CD14-positive monocyte (primary cell): ENCODE measurements at regions not wholly inside any gene's neighbourhood (a gene's known extent, or its start where the extent isn't known, plus 50 kb on each side); places are given as distances from the start of the nearest gene placed in this dataset.

Experiments
- DNase-seq, 3 donors: peaks; one replicate each; pipeline ENCODE4 v3.0.0-alpha.2; 2011 to 2022
- H2AFZ ChIP-seq: 2 replicates; pipeline ENCODE4 v1.6.0; 2012; ENCODE audit warnings: mild to moderate bottlenecking, low read depth, low read length, inconsistent platforms; ENCODE audit not compliant: insufficient read depth, poor library complexity, severe bottlenecking
- H3K27ac ChIP-seq, 2 donors: 1 replicate in 1 of 2; 2 replicates in 1 of 2; pipeline ENCODE4 v1.5.1; 2012 to 2013; ENCODE audit warnings: low read length in 2 of 2, control low read depth in 1 of 2, inconsistent platforms in 1 of 2, low read depth in 1 of 2, mild to moderate bottlenecking in 1 of 2
- H3K27me3 ChIP-seq, 2 donors: one replicate each; pipeline versions ENCODE4 v1.6.0 to v1.6.1; 2011 to 2013; ENCODE audit warnings: low read length in 2 of 2; ENCODE audit not compliant: control insufficient read depth in 2 of 2, insufficient read depth in 2 of 2
- H3K36me3 ChIP-seq, 2 donors: replicated peaks in 1 of 2; 1 replicate in 1 of 2; 2 replicates in 1 of 2; pipeline versions ENCODE4 v1.5.1 to v1.6.1; 2012 to 2013; ENCODE audit warnings: low read length in 2 of 2, control low read depth in 1 of 2, inconsistent platforms in 1 of 2, mild to moderate bottlenecking in 1 of 2; ENCODE audit not compliant: insufficient read depth in 2 of 2, control insufficient read depth in 1 of 2
- H3K4me1 ChIP-seq, 2 donors: 1 replicate in 1 of 2; 2 replicates in 1 of 2; pipeline versions ENCODE4 v1.5.1 to v1.6.1; 2012 to 2013; ENCODE audit warnings: low read length in 2 of 2, control low read depth in 1 of 2, inconsistent platforms in 1 of 2, mild to moderate bottlenecking in 1 of 2, moderate library complexity in 1 of 2; ENCODE audit not compliant: insufficient read depth in 2 of 2, control insufficient read depth in 1 of 2
- H3K4me2 ChIP-seq: replicated peaks from 2 replicates; pipeline ENCODE3; 2012; ENCODE audit warnings: low read length, moderate library complexity, mild to moderate bottlenecking; ENCODE audit not compliant: poor library complexity, severe bottlenecking; ENCODE audit errors: extremely low read depth
- H3K4me3 ChIP-seq, 3 experiments: fragments of 200-600 bp in 1 of 3; sonication (generic) in 1 of 3; replicated peaks in 1 of 3; 1 replicate in 2 of 3; 2 replicates in 1 of 3; pipeline ENCODE4 v1.5.1; 2011 to 2013; ENCODE audit warnings: low read length in 3 of 3, mild to moderate bottlenecking in 3 of 3, control low read depth in 2 of 3, low read depth in 2 of 3, inconsistent platforms in 1 of 3, moderate library complexity in 1 of 3
- H3K79me2 ChIP-seq: 2 replicates; pipeline ENCODE4 v1.6.0; 2012; ENCODE audit warnings: mild to moderate bottlenecking, control low read depth, inconsistent platforms, low read length, moderate library complexity; ENCODE audit not compliant: insufficient read depth
- H3K9ac ChIP-seq: 2 replicates; pipeline ENCODE4 v1.6.0; 2017; ENCODE audit warnings: low read length, mild to moderate bottlenecking; ENCODE audit not compliant: insufficient read depth, poor library complexity, severe bottlenecking
- H3K9me3 ChIP-seq, 2 donors: replicated peaks in 1 of 2; 1 replicate in 1 of 2; 2 replicates in 1 of 2; pipeline versions ENCODE4 v1.5.1 to v1.6.1; 2012 to 2013; ENCODE audit warnings: low read length in 2 of 2, control low read depth in 1 of 2; ENCODE audit not compliant: control insufficient read depth in 1 of 2, insufficient read depth in 1 of 2
- H4K20me1 ChIP-seq: 2 replicates; pipeline ENCODE4 v1.6.0; 2012; ENCODE audit warnings: mild to moderate bottlenecking, low read length, control low read depth, moderate library complexity; ENCODE audit not compliant: insufficient read depth
- H3K27ac Mint-ChIP-seq, 7 donors: one replicate each; pipeline ENCODE4 v1.8.0; 2020; ENCODE audit warnings: mild to moderate bottlenecking in 7 of 7, mixed read lengths in 7 of 7, moderate library complexity in 6 of 7, inconsistent platforms in 2 of 7
- H3K27me3 Mint-ChIP-seq, 3 donors: one replicate each; pipeline ENCODE4 v1.8.0; 2021 to 2022; ENCODE audit warnings: low read depth in 3 of 3, mild to moderate bottlenecking in 3 of 3, mixed read lengths in 3 of 3, moderate library complexity in 3 of 3, inconsistent platforms in 1 of 3
- H3K36me3 Mint-ChIP-seq, 2 donors: one replicate each; pipeline ENCODE4 v1.8.0; 2020; ENCODE audit warnings: mixed read lengths in 2 of 2, inconsistent platforms in 1 of 2, mild to moderate bottlenecking in 1 of 2
- H3K4me1 Mint-ChIP-seq: one replicate; pipeline ENCODE4 v1.8.0; 2020; ENCODE audit warnings: mild to moderate bottlenecking, mixed read lengths
- H3K4me3 Mint-ChIP-seq, 2 donors: one replicate each; pipeline ENCODE4 v1.8.0; 2020; ENCODE audit warnings: mild to moderate bottlenecking in 2 of 2, mixed read lengths in 2 of 2, moderate library complexity in 1 of 2
- H3K9me3 Mint-ChIP-seq, 7 donors: one replicate each; pipeline ENCODE4 v1.8.0; 2020 to 2022; ENCODE audit warnings: mixed read lengths in 7 of 7, mild to moderate bottlenecking in 6 of 7, moderate library complexity in 6 of 7, inconsistent platforms in 2 of 7
- CTCF ChIP-seq: fragments of 200-600 bp; IDR thresholded peaks from one replicate; pipeline ENCODE4 v1.8.0; 2022; ENCODE audit warnings: antibody characterized with exemption, mild to moderate bottlenecking
- WGBS: methylation state at CpG from one replicate; pipeline ENCODE4 v1.1.5; 2013; ENCODE audit warnings: missing lambda C conversion rate; ENCODE audit not compliant: insufficient coverage; 5-methylcytosine and 5-hydroxymethylcytosine counted together
- intact Hi-C, 2 donors: fragments of 100-400 bp; cut with micrococcal nuclease; formaldehyde crosslinking; loops; one replicate each; pipeline versions ENCODE4 v1.15.0 to v1.15.1; 2023

- Histone ChIP-seq H3K4me1 (no peaks in the 10 kb centered on the region), H3K9me3 (no peaks in the 10 kb centered on the region), H3K4me3 (no peak overlapping the region), H2AFZ (no peak overlapping the region), H3K27me3 (no peaks in the 10 kb centered on the region), H3K27ac (no peak overlapping the region), H3K9ac (no peak overlapping the region), H3K4me2 (no peak overlapping the region), H3K36me3 (no peaks in the 10 kb centered on the region), H4K20me1 (no peaks in the 10 kb centered on the region), H3K79me2 (no peaks in the 10 kb centered on the region)
- TF ChIP-seq CTCF = no peak
- H3K36me3 Mint-ChIP-seq = no peaks in the 10 kb centered on the region
- H3K27me3 Mint-ChIP-seq = peaks cover 0 to 4% (median 2%) of the 10 kb centered on the region in 3 donors
- no peak overlapping the region for H3K27ac Mint-ChIP-seq
- H3K4me3 Mint-ChIP-seq = no peak overlapping the region
- intact Hi-C loops = no loop called here
- H3K9me3 Mint-ChIP-seq = peaks cover 0 to 7% (median 2%) of the 10 kb centered on the region in 7 donors
- H3K4me1 Mint-ChIP-seq = no peaks in the 10 kb centered on the region
- no peak for DNase-seq
- 67% methylated on average over 1 of the region's 4 CpGs for WGBS
Observed at GRCh38 chrX:42420426-42420825, 357.5 kb downstream of the PPP1R2C start.

GRCh38 chrX:42415636-42416035 lies 362.3 kb downstream of the PPP1R2C start:
- no peak overlapping the region for H3K4me3 Mint-ChIP-seq
- 100% methylated on average over 1 of the region's 2 CpGs for WGBS
- no peak for DNase-seq
- H4K20me1 ChIP-seq = no peaks in the 10 kb centered on the region
- H3K27me3 ChIP-seq = no peaks in the 10 kb centered on the region
- TF ChIP-seq CTCF = no peak
- H3K27ac ChIP-seq = no peak overlapping the region
- no peaks in the 10 kb centered on the region for H3K79me2 ChIP-seq
- H3K27me3 Mint-ChIP-seq = peaks cover 0 to 2% (median 0%) of the 10 kb centered on the region in 3 donors
- H3K4me1 ChIP-seq = no peaks in the 10 kb centered on the region
- no peaks in the 10 kb centered on the region for H3K36me3 Mint-ChIP-seq
- H3K27ac Mint-ChIP-seq = no peak overlapping the region
- H3K9me3 Mint-ChIP-seq = peaks cover 7 to 22% (median 16%) of the 10 kb centered on the region in 7 donors
- H3K9me3 ChIP-seq = peaks cover 0 to 14% of the 10 kb centered on the region in 2 donors
- H3K4me1 Mint-ChIP-seq = no peaks in the 10 kb centered on the region
- no peak overlapping the region for H3K9ac ChIP-seq
- no peaks in the 10 kb centered on the region for H3K36me3 ChIP-seq
- intact Hi-C loops = no loop called here
- H3K4me2 ChIP-seq = no peak overlapping the region
- H3K4me3 ChIP-seq = no peak overlapping the region
- H2AFZ ChIP-seq = no peak overlapping the region
